IPS DF 4.7 (cell line): ENCODE measurements at regions not wholly inside any gene's neighbourhood (a gene's known extent, or its start where the extent isn't known, plus 50 kb on each side); places are given as distances from the start of the nearest gene placed in this dataset.
"Not testable (repeated sequence)": the region's sequence is repeated elsewhere in the genome, so short reads cannot be mapped to it uniquely, and the experiment has no call there.

Experiments used
- DNase-seq: peaks from one replicate; pipeline ENCODE4 v3.0.0-alpha.2; 2013; ENCODE audit warnings: low spot score; ENCODE audit errors: extremely low read depth

DNA sequence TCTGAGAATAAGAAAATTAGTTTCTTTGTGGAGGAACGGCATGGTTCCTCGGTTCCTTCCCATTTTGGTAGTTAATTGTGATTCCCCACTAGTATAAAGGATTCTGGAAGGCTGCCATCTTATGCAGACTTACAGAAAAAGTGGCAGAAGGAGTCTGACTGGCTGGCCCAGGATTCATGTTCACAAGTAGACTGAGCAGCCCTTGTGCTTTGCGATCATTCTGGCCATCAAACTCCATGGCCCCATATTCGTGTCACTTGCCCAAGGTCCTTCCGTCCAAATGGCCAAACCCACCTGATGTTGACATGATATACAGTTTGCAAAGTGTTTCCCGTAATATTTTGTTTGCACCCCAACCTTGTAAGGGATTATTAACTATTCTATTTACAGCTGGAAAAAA is 297.2 kb upstream of the AMIGO2 start:
- no peak for DNase-seq

DNA sequence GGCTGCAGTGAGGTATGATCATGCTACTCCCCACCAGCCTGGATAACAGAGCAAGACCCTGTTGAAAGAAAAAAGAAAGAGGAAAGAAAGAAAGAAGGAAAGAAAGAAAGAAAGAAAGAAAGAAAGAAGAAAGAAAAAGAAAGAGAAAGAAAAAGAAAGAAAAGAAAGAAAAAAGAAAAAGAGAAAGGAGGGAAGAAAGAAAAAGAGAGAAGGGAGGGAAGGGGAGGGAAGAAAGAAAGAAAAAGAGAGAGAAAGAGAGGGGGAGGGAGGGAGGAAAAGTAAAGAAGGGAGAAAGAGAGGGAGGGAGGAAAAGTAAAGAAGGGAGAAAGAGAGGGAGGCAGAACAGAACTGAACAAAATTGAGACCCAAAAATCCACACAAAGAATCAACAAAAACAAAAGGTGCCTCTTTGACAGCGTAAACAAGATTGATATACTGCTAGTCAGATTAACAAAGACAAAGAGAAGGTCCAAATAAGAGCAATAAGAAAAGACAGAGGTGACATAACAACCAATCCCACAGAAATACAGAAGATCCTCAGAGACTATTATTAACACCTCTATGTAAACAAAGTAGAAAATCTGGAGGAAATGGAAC is 293.9 kb upstream of the AMIGO2 start:
- no peak for DNase-seq

DNA sequence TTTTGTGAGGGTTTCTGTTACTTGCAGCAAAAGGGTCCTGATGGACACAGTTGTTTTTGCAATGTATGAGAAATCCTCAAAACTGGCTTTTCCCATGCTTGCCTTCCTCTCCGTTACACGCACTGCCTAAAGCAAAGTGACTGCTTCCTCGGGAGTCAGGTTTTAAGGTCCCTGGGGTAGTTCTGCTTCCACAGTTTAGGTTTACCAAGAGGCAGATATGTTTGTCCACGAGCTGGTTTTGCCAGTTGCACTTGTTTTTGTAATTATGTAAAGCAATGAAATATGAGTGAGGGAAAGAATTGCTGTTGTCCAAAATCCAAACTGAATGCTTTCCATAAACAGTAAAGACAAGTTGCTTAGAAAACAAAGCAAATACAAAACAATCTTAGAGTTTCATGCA is 290.7 kb upstream of the AMIGO2 start:
- DNase-seq, result no peak

DNA sequence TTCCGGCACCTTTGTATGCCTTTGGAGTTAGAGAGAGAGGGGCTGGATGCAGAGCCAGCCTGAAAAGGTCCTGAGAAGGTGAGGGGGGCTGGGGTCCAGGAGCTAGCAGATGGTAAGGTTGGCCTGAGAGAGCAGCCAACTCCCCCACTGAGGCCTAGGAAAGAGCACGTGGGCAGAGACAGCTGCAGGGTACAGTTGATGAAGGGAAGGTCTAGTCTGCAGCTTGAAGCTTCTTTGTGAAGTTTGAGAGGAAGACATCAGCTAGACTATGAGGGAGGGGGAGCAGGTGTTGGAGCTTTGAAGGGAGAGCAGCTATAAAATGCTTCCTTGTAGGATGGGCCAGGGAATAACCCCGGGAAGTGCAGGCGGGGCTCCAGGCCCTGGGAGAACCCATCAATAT is 289.3 kb upstream of the AMIGO2 start:
- no peak for DNase-seq

DNA sequence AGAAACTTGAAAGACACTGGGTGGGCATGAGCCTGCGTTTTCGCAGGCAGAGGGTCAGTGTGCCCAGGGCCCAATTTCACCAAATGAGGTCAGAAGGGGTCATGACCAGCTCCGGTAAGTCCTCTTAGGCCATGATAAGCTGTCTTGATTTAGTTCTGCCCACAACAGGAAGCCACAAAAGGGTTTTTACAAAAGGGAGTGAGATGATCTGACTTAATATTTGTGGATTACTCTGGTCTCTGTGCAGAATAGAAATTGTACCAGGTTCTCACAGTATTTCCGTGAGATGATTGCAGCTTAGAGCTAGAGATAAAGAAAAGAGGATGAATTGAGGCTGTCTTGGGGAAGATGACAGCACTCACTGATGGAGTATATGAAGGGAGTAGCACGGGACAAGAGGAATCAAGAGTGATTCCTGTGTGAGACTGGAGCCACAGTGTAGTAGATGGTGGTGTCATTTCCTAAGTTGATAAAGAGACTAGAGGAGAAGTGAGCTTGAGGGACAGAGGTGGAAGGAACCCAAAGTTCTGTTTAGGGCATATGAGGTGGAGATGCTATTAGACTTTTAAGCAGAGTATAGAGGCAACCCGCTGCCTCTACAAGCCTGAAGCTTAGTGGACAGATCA is 288.3 kb upstream of the AMIGO2 start:
- DNase-seq, result no peak

DNA sequence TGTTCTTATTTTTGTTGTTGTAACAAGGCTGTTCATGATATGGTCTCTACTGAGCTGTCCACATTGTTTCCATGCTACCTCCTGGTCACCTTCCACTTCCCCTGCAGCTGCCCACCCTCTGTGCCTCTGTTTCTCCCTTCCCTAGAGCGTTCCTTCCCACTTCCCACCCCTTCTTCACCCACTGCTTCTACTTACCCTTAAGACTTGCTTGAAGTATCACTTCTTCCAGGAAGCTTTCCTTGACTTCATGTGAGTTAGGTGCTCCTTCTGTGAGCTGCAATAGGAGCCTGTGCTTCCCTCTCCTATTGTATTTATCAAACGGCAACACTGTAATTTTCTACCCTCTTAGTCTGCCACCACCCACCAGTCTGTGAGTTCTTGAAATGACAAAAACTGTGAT is 286.8 kb upstream of the AMIGO2 start:
- no peak for DNase-seq

DNA sequence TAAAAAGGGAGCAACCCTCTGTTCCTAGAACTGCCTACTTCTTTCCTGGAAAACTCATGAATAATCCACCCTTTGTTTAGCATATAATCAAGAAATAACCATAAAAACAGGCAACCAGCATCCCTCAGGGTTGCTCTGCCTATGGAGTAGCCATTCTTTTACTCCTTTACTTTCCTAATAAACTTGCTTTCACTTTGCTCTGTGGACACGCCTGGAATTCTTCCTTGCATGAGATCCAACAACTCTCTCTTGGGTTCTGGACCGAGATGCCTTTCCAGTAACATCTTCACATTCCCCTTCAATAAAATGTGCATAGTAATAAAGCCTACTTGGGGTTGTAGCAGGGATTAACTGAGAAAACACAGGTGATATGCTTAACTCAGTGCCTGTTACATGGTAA is 286.4 kb upstream of the AMIGO2 start:
- DNase-seq, result no peak

DNA sequence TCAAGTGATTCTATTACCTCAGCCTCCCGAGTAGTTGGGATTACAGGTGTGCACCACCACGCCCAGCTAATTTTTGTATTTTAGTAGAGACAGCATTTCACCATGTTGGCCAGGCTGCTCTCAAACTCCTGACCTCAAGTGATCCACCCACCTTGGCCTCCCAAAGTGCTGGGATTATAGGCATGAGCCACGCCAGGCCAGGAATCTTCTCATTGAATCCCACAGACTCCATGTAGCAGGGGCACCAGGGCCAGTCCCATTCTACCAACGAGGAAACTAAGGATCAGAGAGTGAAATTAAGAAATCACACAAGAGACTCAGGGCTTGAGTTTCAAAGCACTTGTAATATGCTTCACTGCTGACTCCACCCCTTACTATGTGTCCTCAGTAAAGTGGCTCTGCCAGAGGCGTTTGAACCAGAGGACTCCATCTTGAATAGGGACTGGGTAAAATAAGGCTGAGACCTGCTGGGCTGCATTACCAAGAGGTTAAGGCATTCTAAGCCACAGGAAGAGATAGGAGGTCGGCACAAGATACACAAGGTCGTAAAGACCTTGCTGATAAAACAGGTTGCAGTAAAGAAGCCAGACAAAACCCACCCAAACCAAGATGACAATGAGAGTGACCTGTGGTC is 285.8 kb upstream of the AMIGO2 start:
- not testable (repeated sequence) for DNase-seq

DNA sequence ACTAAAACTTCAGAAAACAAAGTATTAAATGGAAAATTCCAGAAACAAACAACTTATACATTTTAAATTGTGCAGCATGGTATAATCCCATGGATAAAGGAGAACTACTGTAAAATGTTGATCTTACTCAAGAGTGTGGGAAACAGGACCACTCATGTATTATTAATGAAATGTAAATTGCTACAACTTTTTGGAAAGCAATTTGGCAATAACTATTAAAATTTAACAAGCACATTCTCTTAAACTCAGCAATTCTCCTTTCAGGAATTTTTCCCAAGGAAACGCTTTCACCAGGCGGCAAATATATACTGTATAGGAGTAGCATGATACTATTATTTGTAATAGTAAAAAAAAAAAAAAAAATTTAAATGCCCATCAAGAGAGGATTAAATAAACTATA is 284.5 kb upstream of the AMIGO2 start:
- no peak for DNase-seq

DNA sequence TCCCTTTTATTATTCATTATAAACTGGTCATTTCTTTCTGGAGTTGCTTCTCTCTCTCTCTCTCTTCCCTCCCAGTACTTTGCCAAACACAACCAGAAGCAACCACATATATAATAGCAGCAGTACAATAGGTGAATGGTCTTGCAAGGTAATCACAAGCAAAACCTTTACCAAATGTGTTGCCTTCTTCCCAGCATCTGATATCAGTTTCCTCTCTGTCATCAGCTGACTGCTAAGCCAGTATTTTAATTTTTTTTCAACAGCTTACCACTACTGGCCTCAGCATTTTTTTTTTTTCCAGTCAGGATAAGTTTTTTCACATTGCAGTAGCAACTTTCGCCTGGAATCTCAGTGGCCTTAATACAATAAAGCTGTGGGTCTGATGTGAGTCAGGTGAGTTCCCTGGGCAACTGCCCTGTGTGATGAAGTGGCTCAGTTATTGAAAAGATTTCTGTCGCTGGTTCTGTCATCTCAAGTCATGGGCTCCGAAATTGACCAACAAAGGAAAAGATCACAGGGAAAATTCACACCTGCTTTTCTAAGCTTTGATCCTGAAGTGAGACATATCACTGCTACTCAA is 282.5 kb upstream of the AMIGO2 start:
- DNase-seq, result no peak

DNA sequence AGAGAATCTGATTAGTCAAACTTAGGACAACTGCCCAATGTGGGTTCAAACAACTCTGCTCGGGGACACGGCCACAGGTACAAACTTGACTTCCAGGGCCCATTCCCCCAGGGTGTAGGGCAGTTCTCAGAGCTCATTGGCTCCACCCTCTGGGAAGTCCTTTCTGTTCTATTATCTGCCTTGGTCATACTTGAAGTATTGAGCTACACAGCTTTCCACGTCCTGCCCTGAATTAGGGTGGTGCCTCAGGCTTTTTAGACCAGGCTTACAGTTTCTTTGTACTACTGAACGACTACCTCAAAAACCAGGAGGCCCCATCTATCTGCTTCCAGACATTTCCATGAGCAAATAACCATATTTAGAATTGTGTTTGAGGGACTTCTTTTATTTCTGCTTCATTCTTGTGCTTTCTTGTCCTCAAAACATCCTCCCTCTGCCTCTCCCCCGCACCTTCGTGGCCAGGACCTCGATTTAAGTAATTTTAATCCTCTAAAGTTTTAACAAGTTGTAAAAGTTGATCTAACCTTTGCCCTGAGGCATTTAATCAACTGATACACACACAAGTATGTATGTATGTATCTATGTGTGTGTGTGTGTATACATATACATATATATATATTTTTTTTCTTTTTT is 281.7 kb upstream of the AMIGO2 start:
- DNase-seq, result no peak

DNA sequence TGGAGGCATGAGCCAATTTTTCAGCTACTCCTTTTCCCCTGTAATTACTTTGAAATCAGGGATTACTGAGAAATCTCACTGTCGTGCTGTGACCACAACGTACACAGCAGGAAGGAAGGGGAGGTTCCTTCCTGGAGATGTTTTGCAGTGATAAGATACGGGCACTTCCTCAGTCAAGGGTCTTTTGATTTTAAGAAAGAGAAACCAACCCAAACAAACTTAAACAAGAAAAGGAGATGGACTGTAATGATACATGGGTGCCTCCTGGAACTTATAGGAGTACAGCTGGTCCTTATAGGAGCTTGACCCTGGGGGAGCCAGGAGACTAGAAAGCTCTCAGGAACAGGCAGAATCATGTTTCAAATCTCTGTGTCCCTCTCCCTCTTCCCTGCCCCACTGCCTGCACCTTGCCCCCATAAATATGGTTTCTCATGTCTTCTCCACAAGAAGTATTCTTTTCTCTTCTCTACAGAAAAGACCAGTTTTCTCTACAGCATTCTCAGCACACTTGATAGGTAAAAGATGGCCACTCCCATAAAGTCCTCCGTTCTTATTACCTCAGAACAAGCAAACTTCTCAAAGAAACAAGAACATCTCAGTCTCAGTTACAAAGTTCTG is 281.1 kb upstream of the AMIGO2 start:
- no peak for DNase-seq

DNA sequence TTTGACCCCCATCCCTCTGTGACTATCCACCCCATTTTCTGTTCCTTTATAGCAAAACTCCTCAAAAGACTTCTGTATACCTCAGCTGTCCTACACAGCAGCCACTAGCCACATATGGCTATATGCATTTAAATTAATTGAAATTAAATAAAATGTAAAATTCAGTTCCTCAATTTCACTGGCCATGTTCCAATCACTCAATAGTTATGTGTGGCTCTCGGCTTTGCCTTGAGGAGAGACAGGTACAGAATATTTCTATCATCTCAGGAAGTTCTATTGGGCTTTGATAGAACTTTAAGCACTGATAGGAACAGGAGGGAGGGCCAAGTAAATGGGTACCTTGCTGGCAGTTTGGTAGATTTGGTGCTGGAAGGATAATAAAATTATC is 280.3 kb upstream of the AMIGO2 start:
- DNase-seq, result no peak

DNA sequence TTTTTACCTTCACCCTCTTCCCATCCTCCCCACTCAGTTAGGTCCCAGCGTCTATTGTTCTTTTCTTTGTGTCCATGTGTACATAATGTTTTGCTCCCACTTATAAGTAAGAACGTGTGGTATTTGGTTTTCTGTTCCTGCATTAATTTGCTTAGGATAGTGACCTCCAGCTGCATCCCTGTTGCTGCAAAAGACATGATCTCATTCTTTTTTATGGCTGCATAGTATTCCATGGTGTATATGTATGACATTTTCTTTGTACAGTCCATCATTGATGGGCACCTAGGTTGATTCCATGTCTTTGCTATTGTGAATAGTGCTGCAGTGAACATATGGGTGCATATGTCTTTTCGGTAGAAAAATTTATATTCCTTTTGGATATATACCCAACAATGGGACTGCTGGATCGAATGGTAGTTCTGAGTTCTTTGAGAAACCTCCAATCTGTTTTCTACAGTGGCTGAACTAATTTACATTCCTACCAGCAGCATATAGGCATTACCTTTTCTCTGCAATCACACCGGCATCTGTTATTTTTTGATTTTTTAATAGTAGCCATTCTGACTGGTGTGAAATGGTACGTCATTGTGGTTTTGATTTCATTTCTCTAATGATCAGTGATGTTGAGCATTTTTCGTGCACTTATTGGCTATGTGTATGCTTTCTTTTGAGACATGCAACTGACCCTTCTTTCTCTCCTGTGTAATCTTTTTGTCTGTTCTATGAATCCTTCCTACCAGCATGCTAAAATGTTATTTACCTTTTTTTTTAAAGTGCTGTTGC is 279.7 kb upstream of the AMIGO2 start:
- no peak for DNase-seq

DNA sequence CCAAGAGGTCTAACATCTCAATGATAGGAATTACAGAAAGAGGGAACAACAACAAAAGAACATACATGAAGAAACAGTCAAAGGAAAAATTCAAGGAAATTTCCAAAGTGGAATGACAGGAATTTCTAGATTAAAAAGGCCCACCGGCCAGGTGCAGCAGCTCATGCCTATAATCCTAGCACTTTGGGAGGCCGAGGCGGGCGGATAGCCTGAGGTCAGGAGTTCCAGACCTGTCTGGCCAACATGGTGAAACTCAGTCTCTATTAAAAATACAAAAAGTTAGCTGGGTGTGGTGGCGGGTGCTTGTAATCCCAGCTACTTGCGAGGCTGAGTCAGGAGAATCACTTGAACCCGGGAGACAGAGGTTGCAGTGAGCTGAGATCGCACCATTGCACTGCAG is 277.2 kb upstream of the AMIGO2 start:
- DNase-seq, result not testable (repeated sequence)

DNA sequence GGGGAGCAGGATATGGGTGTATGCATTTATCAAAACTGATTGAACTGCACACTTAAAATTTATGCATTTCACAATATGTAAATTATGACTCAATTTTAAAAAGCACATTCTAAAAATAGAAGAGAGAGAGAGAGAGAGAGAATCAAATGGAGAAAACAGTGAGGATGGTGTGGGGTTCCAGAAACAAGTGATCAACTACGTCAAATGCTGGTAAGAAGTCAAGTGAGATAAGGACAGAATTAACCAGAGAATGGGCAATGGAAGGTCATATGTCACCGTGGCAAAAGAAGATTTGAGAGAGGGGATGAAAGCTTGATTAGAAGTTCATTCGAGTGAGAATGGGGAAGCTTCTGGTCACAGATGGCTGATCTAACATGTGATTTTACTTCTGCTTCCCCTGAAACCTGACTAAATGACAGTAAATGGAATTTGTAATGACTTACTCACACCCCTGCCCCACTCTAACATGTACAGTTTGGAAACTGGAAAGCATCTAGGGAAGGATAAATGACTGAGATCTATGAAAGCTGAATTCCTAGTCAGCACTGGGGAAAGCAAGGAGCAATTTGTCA is 276.5 kb upstream of the AMIGO2 start:
- no peak for DNase-seq

DNA sequence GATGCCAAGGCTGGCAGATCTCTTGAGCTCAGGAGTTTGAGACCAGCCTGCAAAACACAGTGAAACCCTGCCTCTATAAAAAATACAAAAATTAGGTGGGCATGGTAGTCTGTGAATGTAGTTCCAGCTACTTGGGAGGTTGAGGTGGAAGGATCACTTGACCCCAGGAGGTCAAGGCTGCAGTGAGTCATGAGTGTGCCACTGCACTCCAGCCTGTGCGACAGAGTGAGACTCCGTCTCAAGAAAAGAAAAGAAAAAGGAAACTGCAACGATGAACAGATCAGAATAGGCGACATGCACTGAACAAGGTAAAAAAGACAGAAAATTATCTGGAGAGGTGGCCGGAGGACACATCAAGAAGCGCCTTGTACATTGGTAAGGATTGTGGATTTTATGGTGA is 273.7 kb upstream of the AMIGO2 start:
- DNase-seq, result no peak

DNA sequence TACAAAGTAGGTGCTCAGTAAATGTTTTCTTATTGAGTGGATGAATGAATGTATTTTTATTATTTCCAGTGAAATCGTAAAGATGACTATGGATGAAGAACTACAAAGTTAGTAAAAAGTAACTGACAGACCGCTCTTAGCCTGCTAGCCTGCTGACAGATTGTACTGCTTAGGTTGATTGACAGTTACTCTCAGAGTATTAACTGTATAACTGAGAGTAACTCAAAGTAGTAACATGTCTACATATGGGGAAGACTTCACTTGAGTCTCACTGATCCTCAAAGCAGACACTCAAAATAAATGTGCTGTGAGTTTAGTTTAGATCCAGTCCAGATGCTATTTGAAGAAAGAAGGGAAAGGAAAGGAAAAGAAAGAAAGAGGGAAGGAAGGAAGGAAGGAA is 272.3 kb upstream of the AMIGO2 start:
- DNase-seq, result no peak

DNA sequence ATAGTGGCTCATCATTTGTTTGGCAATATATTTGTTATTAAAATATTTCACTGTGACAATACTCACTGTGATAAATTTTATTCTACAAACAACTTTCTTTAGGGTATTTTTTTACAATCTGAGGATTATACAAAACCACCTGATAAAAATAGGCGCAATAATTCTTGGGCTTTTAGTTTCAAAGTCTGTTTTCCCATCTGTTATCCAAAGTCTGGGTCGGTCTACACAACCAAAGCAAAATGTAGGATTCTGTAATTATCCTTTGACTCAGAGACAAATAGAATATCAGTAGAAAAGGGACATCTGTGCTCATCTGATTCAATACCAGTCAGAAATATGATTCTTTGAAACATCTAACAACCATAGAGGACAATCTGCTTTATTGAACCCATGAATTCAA is 271.8 kb upstream of the AMIGO2 start:
- no peak for DNase-seq

DNA sequence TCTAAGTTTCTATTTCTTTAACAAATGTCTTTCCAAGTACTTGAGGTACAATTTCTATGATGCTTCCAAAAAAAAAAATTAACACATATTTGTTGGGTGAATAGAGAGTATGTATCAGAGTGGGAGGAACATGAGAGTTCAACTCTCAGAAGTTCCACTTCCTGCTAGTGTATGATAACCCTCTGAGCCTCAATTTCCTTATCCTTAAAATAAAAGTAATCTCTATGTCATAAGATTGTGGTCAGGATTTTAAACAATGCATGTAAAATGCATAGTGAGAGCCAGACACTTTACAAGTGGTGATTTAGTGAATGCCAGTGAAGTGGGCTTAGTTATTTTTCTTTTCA is 270.3 kb upstream of the AMIGO2 start:
- DNase-seq, result no peak
